ENCODE measurements at regions not wholly inside any gene's neighbourhood (a gene's known extent, or its start where the extent isn't known, plus 50 kb on each side); places are given as distances from the start of the nearest gene placed in this dataset.

- Mint-ChIP-seq H3K27me3 (no peaks in the 10 kb centered on the region), H3K36me3 (peaks cover 3 to 46% (median 18%) of the 10 kb centered on the region in 5 donors), H3K4me3 (no peak overlapping the region), H3K4me1 (peaks cover 0 to 8% (median under 1%) of the 10 kb centered on the region in 7 donors), H3K9me3 (peaks cover 0 to 23% (median 3%) of the 10 kb centered on the region in 11 donors), H3K27ac (no peak overlapping the region)
- Histone ChIP-seq H3K4me3 (ENCODE audit: low read length) (no peak overlapping the region), H3K4me1 (ENCODE audit: control insufficient read depth in 2 of 2, insufficient read depth in 2 of 2, low read length in 2 of 2) (no peaks in the 10 kb centered on the region), H3K27ac (ENCODE audit: low read depth, low read length) (no peak overlapping the region), H3K9me3 (ENCODE audit: control insufficient read depth in 2 of 3, low read length in 3 of 3) (no peaks in the 10 kb centered on the region), H3K36me3 (ENCODE audit: control insufficient read depth in 2 of 3, insufficient read depth in 3 of 3, low read length in 3 of 3) (no peaks in the 10 kb centered on the region), H3K27me3 (ENCODE audit: control insufficient read depth in 2 of 2, insufficient read depth in 2 of 2, low read length in 2 of 2) (no peaks in the 10 kb centered on the region)
- intact Hi-C loops (cut with micrococcal nuclease) = no loop called here
- DNase-seq (no peak), ATAC-seq (no peak)
- POLR2A ChIA-PET = no interaction called here
- CTCF ChIA-PET = no interaction called here
These were observed 64.2 kb upstream of the RPL34 start for GRCh38 chr4:108556166-108556565.

GRCh38 chr4:108555701-108556100 lies 64.7 kb upstream of the RPL34 start:
- no peak overlapping the region for H3K4me3 ChIP-seq (ENCODE audit: low read length)
- no peaks in the 10 kb centered on the region for H3K4me1 ChIP-seq (ENCODE audit: control insufficient read depth in 2 of 2, insufficient read depth in 2 of 2, low read length in 2 of 2)
- no peaks in the 10 kb centered on the region for H3K27me3 Mint-ChIP-seq
- no peaks in the 10 kb centered on the region for H3K9me3 ChIP-seq (ENCODE audit: control insufficient read depth in 2 of 3, low read length in 3 of 3)
- H3K27ac Mint-ChIP-seq = no peak overlapping the region
- peaks cover 3 to 48% (median 20%) of the 10 kb centered on the region in 5 donors for H3K36me3 Mint-ChIP-seq
- ChIA-PET CTCF (no interaction called here), POLR2A (interaction anchor here (0.7 kb wide), 1 partner anchor 17 kb away, joined by 3 read pairs; no protein-coding TSS in a partner anchor)
- peaks cover 0 to 8% (median 0%) of the 10 kb centered on the region in 7 donors for H3K4me1 Mint-ChIP-seq
- H3K4me3 Mint-ChIP-seq = no peak overlapping the region
- ATAC-seq = no peak
- intact Hi-C loops (cut with micrococcal nuclease) = no loop called here
- no peak overlapping the region for H3K27ac ChIP-seq (ENCODE audit: low read depth, low read length)
- no peak for DNase-seq
- H3K36me3 ChIP-seq (ENCODE audit: control insufficient read depth in 2 of 3, insufficient read depth in 3 of 3, low read length in 3 of 3) = no peaks in the 10 kb centered on the region
- H3K9me3 Mint-ChIP-seq = peaks cover 0 to 27% (median 3%) of the 10 kb centered on the region in 11 donors
- H3K27me3 ChIP-seq (ENCODE audit: control insufficient read depth in 2 of 2, insufficient read depth in 2 of 2, low read length in 2 of 2) = no peaks in the 10 kb centered on the region

- DNase-seq = no peak
- ChIA-PET POLR2A (interaction anchor here (1.0 to 1.4 kb wide), 2 partner anchors 12 to 19 kb away, joined by 4 to 5 read pairs; no protein-coding TSS in a partner anchor), CTCF (interaction anchor here (1.5 kb wide), 1 partner anchor 23 kb away, joined by 4 read pairs; no protein-coding TSS in a partner anchor)
- no peaks in the 10 kb centered on the region for H3K36me3 ChIP-seq (ENCODE audit: control insufficient read depth in 2 of 3, insufficient read depth in 3 of 3, low read length in 3 of 3)
- peaks cover 13 to 59% (median 53%) of the 10 kb centered on the region in 5 donors for H3K36me3 Mint-ChIP-seq
- H3K9me3 ChIP-seq (ENCODE audit: control insufficient read depth in 2 of 3, low read length in 3 of 3) = peaks cover 0 to 17% (median 0%) of the 10 kb centered on the region in 3 experiments
- peaks cover 0 to 70% (median 31%) of the 10 kb centered on the region in 11 donors for H3K9me3 Mint-ChIP-seq
- ATAC-seq = no peak
- H3K27me3 Mint-ChIP-seq = no peaks in the 10 kb centered on the region
- H3K27ac Mint-ChIP-seq = no peak overlapping the region
- H3K4me1 Mint-ChIP-seq = peaks cover 2 to 11% (median 6%) of the 10 kb centered on the region in 7 donors
- H3K4me1 ChIP-seq (ENCODE audit: control insufficient read depth in 2 of 2, insufficient read depth in 2 of 2, low read length in 2 of 2) = no peaks in the 10 kb centered on the region
- H3K4me3 Mint-ChIP-seq = no peak overlapping the region
- no peak overlapping the region for H3K27ac ChIP-seq (ENCODE audit: low read depth, low read length)
- H3K4me3 ChIP-seq (ENCODE audit: low read length) = no peak overlapping the region
- intact Hi-C loops (cut with micrococcal nuclease) = no loop called here
- no peaks in the 10 kb centered on the region for H3K27me3 ChIP-seq (ENCODE audit: control insufficient read depth in 2 of 2, insufficient read depth in 2 of 2, low read length in 2 of 2)
These were observed 72.7 kb upstream of the RPL34 start for GRCh38 chr4:108547682-108548081.

- Mint-ChIP-seq H3K9me3 (peaks cover 0 to 61% (median 31%) of the 10 kb centered on the region in 11 donors), H3K27ac (no peak overlapping the region), H3K4me3 (no peak overlapping the region), H3K4me1 (peaks cover 2 to 17% (median 13%) of the 10 kb centered on the region in 7 donors), H3K36me3 (peaks cover 10 to 57% (median 51%) of the 10 kb centered on the region in 5 donors), H3K27me3 (no peaks in the 10 kb centered on the region)
- DNase-seq (no peak), ATAC-seq (no peak)
- intact Hi-C loops (cut with micrococcal nuclease) = no loop called here
- ChIA-PET CTCF (interaction anchor here (1.5 kb wide), 1 partner anchor 24 kb away, joined by 4 read pairs; no protein-coding TSS in a partner anchor), POLR2A (interaction anchor here (1.0 to 1.4 kb wide), 3 partner anchors 11 to 79 kb away, joined by 3 to 5 read pairs (median 4); no protein-coding TSS in a partner anchor)
- Histone ChIP-seq H3K27ac (ENCODE audit: low read depth, low read length) (no peak overlapping the region), H3K36me3 (ENCODE audit: control insufficient read depth in 2 of 3, insufficient read depth in 3 of 3, low read length in 3 of 3) (no peaks in the 10 kb centered on the region), H3K27me3 (ENCODE audit: control insufficient read depth in 2 of 2, insufficient read depth in 2 of 2, low read length in 2 of 2) (no peaks in the 10 kb centered on the region), H3K4me1 (ENCODE audit: control insufficient read depth in 2 of 2, insufficient read depth in 2 of 2, low read length in 2 of 2) (no peaks in the 10 kb centered on the region), H3K4me3 (ENCODE audit: low read length) (no peak overlapping the region), H3K9me3 (ENCODE audit: control insufficient read depth in 2 of 3, low read length in 3 of 3) (peaks cover 0 to 17% (median 0%) of the 10 kb centered on the region in 3 experiments)
These were observed 73.6 kb upstream of the RPL34 start for GRCh38 chr4:108546728-108547127.

GRCh38 chr4:108544481-108544880 lies 75.9 kb upstream of the RPL34 start:
- Histone ChIP-seq H3K4me1 (ENCODE audit: control insufficient read depth in 2 of 2, insufficient read depth in 2 of 2, low read length in 2 of 2) (peaks cover 0 to 5% of the 10 kb centered on the region in 2 donors), H3K27ac (ENCODE audit: low read depth, low read length) (no peak overlapping the region), H3K27me3 (ENCODE audit: control insufficient read depth in 2 of 2, insufficient read depth in 2 of 2, low read length in 2 of 2) (no peaks in the 10 kb centered on the region), H3K4me3 (ENCODE audit: low read length) (no peak overlapping the region), H3K9me3 (ENCODE audit: control insufficient read depth in 2 of 3, low read length in 3 of 3) (peaks cover 0 to 17% (median 0%) of the 10 kb centered on the region in 3 experiments), H3K36me3 (ENCODE audit: control insufficient read depth in 2 of 3, insufficient read depth in 3 of 3, low read length in 3 of 3) (no peaks in the 10 kb centered on the region)
- intact Hi-C loops (cut with micrococcal nuclease) = no loop called here
- Mint-ChIP-seq H3K27ac (no peak overlapping the region), H3K36me3 (peaks cover 10 to 59% (median 47%) of the 10 kb centered on the region in 5 donors), H3K27me3 (no peaks in the 10 kb centered on the region), H3K4me3 (no peak overlapping the region), H3K4me1 (peaks cover 4 to 31% (median 25%) of the 10 kb centered on the region in 7 donors), H3K9me3 (peaks cover 0 to 39% (median 26%) of the 10 kb centered on the region in 11 donors)
- ATAC-seq (no peak), DNase-seq (no peak)
- POLR2A ChIA-PET = interaction anchor here (0.7 to 1.3 kb wide), 2 partner anchors 13 to 40 kb away, joined by 3 to 4 read pairs; no protein-coding TSS in a partner anchor
- CTCF ChIA-PET = interaction anchor here (1.1 to 1.6 kb wide), 2 partner anchors 10 to 27 kb away, joined by 3 to 6 read pairs; no protein-coding TSS in a partner anchor

GRCh38 chr4:108543359-108543968 lies 76.9 kb upstream of the RPL34 start:
- ChIA-PET CTCF (no interaction called here), POLR2A (interaction anchor here (0.5 to 0.7 kb wide), 2 partner anchors 41 to 210 kb away, joined by 3 to 4 read pairs; no protein-coding TSS in a partner anchor)
- H3K27ac Mint-ChIP-seq = no peak overlapping the region

More at GRCh38 chr4:108543359-108543968, 76.9 kb upstream of the RPL34 start:
- Mint-ChIP-seq H3K4me1 (peaks cover 4 to 36% (median 25%) of the 10 kb centered on the region in 7 donors), H3K4me3 (no peak overlapping the region), H3K9me3 (peaks cover 0 to 29% (median 17%) of the 10 kb centered on the region in 11 donors), H3K36me3 (peaks cover 5 to 54% (median 38%) of the 10 kb centered on the region in 5 donors), H3K27me3 (no peaks in the 10 kb centered on the region)
- ATAC-seq (no peak), DNase-seq (no peak)
- H3K27ac ChIP-seq (ENCODE audit: low read depth, low read length) = no peak overlapping the region
- H3K36me3 ChIP-seq (ENCODE audit: control insufficient read depth in 2 of 3, insufficient read depth in 3 of 3, low read length in 3 of 3) = no peaks in the 10 kb centered on the region
- H3K4me1 ChIP-seq (ENCODE audit: control insufficient read depth in 2 of 2, insufficient read depth in 2 of 2, low read length in 2 of 2) = peaks cover 0 to 5% of the 10 kb centered on the region in 2 donors
- no peak overlapping the region for H3K4me3 ChIP-seq (ENCODE audit: low read length)
- intact Hi-C loops (cut with micrococcal nuclease) = no loop called here
- no peaks in the 10 kb centered on the region for H3K27me3 ChIP-seq (ENCODE audit: control insufficient read depth in 2 of 2, insufficient read depth in 2 of 2, low read length in 2 of 2)
- H3K9me3 ChIP-seq (ENCODE audit: control insufficient read depth in 2 of 3, low read length in 3 of 3) = peaks cover 0 to 17% (median 0%) of the 10 kb centered on the region in 3 experiments
